ENCODE measurements at regions not wholly inside any gene's neighbourhood (a gene's known extent, or its start where the extent isn't known, plus 50 kb on each side); places are given as distances from the start of the nearest gene placed in this dataset.

DNA sequence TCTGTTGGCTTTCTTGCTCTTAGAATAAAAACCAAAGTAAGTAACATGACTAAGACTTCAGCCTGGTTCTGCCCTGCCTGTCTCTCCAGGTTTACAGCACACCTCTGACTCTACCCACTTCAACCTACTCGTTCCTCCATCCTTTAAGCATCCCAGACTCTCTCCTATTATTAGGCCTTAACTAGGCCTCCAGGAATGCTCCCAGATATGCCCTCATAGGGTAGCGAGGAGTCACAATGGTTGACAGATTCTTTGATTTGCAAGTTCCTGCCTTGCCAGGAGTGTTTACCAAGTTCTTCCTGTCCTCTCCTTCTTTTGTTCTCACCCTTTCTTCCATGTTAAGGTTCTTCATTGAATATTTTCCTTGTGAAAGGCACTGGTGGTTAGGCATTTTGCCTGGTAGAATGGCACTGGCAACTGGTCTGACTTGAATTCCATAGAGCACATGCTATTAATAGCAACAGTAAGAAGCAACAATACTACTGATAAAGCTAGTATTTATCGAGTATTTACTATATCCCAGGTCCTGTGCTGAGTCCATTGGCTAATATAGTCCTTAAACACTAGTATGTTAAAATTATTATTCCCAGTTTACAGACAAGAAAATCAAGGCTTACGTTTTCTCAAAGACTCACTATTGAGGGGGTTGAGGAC lies 327.9 kb upstream of the PRKCQ start (continued):
- TF ChIP-seq ZNF425 (CRISPR knock-in tag; conservative IDR thresholded peaks at IDR 0.05) (no peak), FOXK1 (CRISPR knock-in tag; IDR thresholded peaks at IDR 0.05) (no peak), E2F1 (CRISPR knock-in tag; IDR thresholded peaks at IDR 0.05) (no peak), TEAD1 (CRISPR knock-in tag; IDR thresholded peaks at IDR 0.05) (no peak)

DNA sequence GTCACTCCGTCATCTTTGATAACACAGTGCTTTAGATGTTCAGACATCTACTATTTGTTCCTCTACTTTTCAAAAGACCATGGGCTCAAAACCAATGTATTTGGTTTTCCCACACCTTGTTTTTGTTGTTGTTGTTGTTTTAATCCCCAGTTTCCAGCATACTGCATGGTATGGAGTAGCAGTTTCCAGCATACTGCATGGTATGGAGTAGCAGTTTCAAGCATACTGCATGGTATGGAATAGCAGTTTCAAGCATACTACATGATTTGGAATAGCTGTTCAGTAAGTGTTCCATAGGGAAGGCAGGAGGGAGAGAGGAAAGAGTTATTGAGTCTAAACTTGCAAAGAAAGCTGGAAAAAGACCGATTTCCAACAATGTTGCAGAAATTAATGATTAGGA lies 314.3 kb upstream of the PRKCQ start:
- H3K27ac Mint-ChIP-seq, result no peak overlapping the region
- ChIA-PET CTCF (no interaction called here), POLR2A (no interaction called here)
- H3K9me3 Mint-ChIP-seq, result no peaks in the 10 kb centered on the region
- no peaks in the 10 kb centered on the region for H3K36me3 Mint-ChIP-seq
- H3K27me3 Mint-ChIP-seq (ENCODE audit: low read depth), result no peaks in the 10 kb centered on the region; the same call in 1 of the 2 replicates
- peaks cover 29% of the 10 kb centered on the region for H3K4me1 Mint-ChIP-seq
- ATAC-seq (no peak; the same call in 1 of the 2 replicates), DNase-seq (ENCODE audit: low spot score) (no peak)
- TF ChIP-seq ZBTB21 (CRISPR knock-in tag; IDR thresholded peaks at IDR 0.05; ENCODE audit: borderline replicate concordance), result no peak
- TF ChIP-seq EMX1 (CRISPR knock-in tag; IDR thresholded peaks at IDR 0.05), result no peak
- TF ChIP-seq ZNF396 (CRISPR knock-in tag; IDR thresholded peaks at IDR 0.05; ENCODE audit: borderline replicate concordance), result no peak
- no peak for TF ChIP-seq OVOL2 (CRISPR knock-in tag; IDR thresholded peaks at IDR 0.05; ENCODE audit: borderline replicate concordance)
- no peak for TF ChIP-seq CBFB (CRISPR knock-in tag; IDR thresholded peaks at IDR 0.05; ENCODE audit: low read depth)
- TF ChIP-seq FOXK1 (CRISPR knock-in tag; IDR thresholded peaks at IDR 0.05), result no peak
- no peak for TF ChIP-seq GTF2I (CRISPR knock-in tag; conservative IDR thresholded peaks at IDR 0.05)
- no peak for TF ChIP-seq ETV6 (CRISPR knock-in tag; IDR thresholded peaks at IDR 0.05)
- TF ChIP-seq KAT7 (CRISPR knock-in tag; IDR thresholded peaks at IDR 0.05; ENCODE audit: borderline replicate concordance), result no peak
- no peak for TF ChIP-seq MAX (CRISPR knock-in tag; IDR thresholded peaks at IDR 0.05)
- no peak for TF ChIP-seq RORB (CRISPR knock-in tag; IDR thresholded peaks at IDR 0.05)
- no peak for TF ChIP-seq MXD4 (CRISPR knock-in tag; IDR thresholded peaks at IDR 0.05; ENCODE audit: borderline replicate concordance)
- TF ChIP-seq NFYB (CRISPR knock-in tag; conservative IDR thresholded peaks at IDR 0.05; ENCODE audit: low read depth), result no peak
- TF ChIP-seq, protein P1, sequence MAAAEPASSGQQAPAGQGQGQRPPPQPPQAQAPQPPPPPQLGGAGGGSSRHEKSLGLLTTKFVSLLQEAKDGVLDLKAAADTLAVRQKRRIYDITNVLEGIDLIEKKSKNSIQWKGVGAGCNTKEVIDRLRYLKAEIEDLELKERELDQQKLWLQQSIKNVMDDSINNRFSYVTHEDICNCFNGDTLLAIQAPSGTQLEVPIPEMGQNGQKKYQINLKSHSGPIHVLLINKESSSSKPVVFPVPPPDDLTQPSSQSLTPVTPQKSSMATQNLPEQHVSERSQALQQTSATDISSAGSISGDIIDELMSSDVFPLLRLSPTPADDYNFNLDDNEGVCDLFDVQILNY (CRISPR knock-in tag; IDR thresholded peaks at IDR 0.05), result no peak
- no peak for TF ChIP-seq TP53 (CRISPR knock-in tag; IDR thresholded peaks at IDR 0.05)
- no peak for TF ChIP-seq FOXP4 (CRISPR knock-in tag; IDR thresholded peaks at IDR 0.05)
- TF ChIP-seq JAZF1 (CRISPR knock-in tag; IDR thresholded peaks at IDR 0.05), result no peak
- H3K4me3 Mint-ChIP-seq, result no peak overlapping the region
